T follicular helper cell (primary cell): ENCODE measurements at regions not wholly inside any gene's neighbourhood (a gene's known extent, or its start where the extent isn't known, plus 50 kb on each side); places are given as distances from the start of the nearest gene placed in this dataset.

Experiments used
- DNase-seq: peaks from one replicate; pipeline ENCODE4 v3.0.0-alpha.2; 2020; ENCODE audit warnings: low read depth

DNA sequence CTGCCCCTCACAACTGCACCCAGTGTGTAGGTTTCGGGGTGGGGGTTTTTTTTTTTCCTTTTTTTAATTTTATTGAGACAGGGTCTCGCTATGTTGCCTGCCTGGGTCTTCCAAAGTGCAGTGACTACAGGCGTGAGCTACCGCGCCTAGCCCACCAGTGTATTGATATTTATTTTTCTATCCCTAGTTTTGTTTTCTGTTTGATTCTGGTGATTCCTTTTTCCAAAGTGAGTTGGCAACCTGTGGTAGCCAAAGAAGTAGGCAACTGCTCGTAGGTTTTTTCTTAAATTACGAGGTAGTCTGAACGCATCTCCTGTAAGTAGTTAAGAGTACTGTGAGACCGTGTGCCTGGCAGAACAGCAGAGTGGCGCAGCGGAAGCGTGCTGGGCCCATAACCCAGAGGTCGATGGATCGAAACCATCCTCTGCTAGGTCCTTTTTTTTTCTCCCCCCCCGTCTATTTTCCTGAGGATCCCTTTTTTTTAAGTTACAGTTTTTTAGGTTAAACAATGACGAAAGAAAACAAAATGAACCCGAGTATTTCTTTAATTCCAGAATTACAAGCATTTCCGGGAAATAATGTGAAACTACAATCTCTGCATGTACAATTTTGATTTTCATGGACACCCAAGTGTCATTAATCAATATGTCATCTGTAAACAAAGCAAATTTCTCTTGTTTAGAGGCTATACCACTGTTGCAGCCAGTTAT is 78.7 kb upstream of the BTN3A2 start:
- peak; percentile 72 for DNase-seq

DNA sequence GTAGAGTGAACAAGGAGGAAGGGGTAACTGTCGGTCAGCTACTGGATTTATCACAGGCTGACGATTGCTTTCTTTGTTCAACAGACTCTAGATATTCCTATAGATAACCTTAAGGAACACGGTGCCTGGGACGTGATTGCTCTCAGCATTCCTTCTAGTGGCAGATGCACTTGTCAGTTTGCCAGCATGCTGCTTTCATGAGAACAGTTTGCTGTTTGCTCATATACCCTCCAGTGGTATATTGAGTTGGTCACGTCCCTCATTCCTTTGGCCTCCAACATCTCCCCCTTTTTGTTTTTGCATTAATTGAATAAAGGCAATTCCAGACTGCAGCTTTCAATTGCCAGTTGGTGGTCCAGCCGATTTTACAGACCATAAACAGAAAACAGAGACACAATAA is 76.8 kb upstream of the BTN3A2 start:
- DNase-seq = no peak

DNA sequence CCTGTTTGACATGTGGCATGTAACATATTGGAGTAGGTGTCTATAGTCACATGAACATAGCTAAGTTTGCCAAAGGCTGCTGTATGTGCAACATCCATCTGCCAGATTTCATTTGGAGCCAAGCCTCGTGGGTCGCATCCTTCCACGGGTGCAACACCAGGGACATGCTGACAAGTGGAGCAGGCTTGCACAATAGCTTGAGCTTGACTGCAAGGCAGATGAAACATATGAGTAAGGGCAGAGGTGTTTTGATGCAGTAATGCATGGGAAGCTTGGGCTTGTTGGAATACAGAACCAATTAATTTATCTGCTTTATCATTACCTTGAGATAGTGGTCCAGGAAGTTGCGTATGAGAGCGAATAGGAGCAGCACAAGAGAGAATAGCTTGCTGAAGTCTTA is 74.1 kb upstream of the BTN3A2 start:
- DNase-seq = no peak

DNA sequence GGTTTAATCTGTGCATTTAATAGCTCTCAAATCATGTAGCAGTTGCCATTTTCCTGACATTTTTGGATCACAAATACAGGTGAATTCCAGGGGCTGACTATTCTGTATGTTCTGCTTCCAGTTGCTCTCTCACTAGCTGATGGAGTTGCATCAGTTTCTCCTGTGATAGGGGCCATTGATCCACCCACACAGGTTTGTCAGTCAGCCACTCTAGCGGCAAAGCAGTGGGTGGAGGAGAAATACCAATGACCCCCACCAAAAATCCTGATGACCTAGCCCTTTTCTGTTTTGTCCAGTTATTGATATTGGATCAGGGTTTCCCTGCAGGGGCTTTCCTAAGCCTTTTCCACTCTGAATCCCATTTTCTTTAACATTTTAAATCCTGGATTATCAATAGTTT is 72.3 kb upstream of the BTN3A2 start:
- no peak for DNase-seq

DNA sequence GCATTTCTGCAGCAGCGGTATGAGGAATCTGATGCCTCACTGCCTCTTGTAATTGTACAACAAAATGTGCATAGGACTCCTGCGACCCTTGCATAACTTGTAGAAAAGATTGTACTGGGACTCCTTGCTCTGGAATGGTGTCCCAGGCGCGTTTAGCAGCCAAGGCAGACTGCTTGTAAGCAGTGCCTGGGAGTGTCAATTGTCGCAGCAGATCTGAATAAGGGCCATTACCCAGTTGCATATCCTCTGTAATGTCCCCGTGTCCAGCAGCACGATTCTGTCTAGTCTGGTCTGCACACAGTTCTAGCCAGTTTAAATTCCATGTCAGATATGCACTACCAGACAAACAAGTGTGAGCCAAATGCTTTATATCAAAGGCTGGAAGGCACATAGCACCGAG is 70.7 kb upstream of the BTN3A2 start:
- no peak for DNase-seq

DNA sequence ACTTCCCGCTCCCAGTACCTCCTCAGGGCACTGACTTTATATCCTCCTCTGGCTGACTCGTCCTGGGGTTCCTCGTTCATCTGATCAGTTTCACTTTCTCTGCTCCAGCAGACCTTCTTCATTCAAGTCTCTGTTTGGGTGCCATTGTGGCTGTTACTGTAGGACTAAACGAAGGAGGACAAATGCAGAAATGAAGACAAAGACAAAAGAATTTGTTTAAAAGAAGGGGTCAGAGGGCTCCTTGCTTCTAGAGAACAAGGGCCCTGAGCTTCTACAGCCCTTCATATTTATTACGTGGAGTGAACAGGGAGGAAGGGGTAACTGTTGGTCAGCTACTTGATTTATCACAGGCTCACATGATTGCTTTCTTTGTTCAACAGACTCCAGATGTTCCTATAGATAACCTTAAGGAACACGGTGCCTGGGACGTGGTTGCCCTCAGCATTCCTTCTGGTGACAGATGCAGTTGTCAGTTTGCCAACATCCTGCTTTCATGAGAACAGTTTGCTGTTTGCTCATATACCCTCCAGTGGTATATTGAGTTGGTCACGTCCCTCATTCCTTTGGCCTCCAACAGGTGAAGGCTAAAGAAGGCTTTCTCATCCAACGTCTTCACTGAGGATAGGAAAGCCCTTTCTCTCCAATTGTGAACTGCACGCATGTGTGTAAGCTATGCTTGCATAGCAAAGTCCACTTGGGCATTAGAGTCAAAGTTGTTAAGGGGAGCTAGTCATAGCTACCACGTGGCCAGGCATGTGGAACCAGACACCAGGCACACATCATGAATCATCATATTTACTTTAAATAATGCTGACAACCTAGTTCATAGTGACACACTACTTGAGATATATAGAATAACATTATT is 69.1 kb upstream of the BTN3A2 start:
- no peak for DNase-seq

DNA sequence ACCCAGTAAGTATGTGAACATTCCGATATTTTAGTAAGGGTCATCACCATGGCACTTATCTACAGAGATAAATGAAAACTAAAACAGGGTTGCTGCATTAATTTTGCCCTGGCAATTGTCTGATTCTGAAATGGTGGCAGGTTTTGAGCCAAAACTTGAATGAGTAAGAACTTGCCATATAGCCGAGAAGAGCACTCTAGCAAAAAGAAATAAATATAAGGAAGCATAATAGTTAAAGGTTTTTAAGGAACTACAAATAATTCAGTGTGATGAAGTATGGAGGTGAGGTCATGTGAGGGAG is 68.5 kb upstream of the BTN3A2 start:
- no peak for DNase-seq

DNA sequence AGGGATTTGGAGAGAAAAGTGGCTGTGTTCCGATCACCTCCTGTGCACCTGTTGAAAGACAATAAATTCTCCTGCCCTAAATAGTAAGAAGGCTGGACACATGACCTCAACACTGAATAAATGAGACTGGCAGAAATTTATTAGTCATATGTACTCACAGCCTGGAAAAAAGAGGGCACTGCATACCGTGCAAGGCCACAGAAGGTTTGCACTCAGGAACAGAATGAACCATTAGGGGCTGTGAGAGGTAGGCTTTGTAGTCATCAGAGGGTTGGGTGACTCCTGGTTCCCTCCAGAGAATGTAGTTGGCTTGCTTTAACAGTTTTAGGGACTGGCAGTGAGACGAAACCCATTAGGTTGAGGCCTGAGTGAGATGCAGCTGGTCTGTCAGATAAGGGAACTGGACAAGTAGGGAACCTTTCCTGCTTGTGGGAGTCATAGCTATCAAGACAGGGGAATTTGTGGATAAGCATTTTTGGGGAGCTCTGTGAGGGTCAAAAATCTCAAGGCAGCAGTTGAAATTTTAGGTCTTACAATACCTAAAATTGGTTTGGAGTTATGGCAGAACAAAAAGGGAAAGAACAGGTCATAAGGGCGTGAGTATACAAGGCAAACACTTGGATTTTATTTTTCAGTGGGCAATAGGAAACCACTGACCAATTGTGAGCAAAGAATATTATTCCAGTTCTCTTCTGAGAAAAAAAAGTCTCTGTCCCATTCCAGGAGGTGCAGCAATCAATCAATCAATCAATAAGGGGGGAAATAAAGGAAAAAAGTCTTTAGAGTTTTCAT is 67.9 kb upstream of the BTN3A2 start:
- DNase-seq = no peak

DNA sequence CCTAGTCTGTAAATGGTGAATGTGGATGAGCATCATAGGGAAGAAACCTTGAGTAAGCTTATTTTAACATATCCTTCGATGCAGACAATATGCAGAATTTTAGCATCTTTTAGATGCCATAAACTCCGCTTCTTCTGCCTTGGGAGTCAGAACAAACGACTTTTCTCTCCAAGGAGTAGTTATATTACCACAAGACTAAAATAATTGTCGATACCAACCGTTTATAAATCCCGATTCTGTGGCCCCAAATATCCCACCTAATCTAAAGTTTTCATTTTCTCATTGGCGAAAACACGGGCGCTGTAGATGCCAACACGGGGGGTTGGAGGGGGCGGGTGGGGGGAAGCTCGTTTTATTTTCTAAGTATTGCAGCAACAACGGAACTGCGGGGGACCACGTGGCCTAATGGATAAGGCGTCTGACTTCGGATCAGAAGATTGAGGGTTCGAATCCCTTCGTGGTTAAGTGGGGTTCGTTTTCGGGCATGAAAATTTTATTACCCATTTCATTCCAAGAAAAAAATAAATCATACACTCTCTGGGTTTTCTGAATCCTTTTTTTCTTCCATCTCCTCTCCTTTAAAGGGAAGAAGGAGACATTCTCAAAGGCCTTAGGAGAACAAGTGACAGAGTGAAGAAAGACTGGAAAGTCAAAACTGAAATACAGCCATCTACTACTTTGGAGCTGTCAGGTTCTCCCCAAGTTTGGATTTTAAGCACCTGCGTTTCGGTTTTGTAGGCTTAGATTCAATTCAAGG is 65.5 kb upstream of the BTN3A2 start:
- DNase-seq = no peak

DNA sequence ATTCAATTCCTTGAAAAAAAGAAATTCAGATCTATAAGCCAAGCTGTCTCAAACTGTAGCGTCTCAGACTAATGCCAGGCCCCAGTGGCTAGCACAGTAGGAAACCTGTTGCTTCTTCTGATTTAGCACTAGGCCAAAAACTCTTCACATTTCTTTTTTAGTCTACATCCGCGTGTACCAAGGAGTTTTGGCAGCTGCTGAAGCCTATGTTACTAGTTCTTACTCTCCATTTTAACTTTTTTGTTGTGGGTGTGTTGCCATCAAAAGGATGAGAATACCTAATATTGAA is 65.0 kb upstream of the BTN3A2 start:
- DNase-seq = no peak

DNA sequence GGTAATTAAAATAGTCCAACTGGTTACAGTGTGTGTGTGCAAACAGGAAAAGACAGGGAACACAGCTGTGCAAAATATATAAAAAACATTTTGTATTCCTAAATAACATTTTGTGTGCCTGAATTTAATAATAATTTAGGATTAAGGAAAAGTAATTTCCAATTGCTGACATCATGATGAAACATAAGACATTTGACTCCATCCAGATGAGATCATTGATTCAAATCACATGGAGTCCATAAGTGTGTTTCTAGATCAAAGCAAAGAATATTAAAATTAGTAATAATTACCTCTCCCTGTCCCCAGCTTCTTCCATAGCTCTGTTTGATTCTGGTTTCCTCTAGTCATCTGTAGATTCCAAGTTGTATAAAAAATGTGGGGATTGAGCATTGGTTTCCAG is 64.6 kb upstream of the BTN3A2 start:
- no peak for DNase-seq

DNA sequence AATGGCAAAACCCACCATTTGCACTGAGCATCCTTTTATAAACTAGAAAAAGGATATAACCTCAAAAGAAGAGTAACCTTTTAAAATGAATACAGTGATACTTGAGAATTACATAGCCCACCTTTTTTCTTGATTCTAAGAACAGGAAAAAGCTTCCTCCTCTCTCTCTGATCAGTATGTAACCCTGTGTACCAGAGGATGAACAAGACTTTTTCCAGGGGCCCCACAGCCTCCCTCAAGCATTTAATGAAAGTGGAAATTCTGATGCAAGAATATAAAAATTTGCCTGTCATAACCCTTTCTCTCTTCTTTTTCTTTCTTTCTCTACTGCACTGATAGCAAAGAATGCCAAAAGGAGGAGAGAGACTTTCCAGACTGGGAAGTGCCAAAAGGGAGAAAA is 64.2 kb upstream of the BTN3A2 start:
- DNase-seq = no peak

DNA sequence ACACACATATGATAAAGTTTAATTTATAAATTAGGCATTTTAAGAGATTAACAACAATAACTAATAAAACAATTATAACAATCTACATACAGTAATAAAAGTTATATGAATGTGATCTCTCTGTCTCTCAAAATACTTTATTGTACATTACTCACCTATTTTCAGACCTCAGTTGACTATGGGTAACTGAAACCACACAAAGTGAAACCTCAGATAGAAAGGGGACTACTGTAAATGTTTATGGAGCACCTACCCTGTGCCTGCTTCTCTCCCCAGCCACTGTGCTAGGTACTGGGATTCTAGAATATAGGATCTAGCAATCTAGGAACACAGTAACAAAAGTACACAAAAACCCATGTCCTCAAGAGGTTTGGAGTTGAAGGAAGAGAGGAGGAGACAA is 63.4 kb upstream of the BTN3A2 start:
- no peak for DNase-seq

DNA sequence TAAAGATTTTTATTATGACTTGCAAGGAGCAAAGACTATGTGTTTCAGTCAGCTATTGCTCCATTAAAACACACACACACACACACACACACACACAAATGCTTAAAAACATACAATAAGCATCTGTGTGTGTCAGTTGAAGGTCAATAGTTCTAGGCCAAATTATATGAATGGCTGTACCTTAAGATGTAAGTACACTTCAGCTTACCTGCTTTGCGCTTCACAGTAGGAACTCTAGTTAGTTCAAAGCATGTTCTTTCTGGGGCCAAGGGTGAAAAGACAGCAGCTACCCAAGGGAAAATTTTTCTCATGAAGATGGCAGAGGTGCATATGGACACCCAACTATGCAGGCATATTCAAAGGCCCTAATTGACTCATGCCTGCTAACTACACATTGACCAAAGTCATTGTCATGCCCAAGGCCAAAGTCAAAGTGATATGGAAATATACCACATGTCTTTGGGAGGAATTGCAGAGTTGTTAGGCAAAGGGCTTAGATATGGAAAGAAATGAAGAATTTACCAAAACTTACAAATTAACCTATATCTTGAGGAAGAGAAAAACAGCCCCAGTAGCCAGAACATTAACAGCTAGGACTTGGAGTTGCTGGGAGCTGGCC is 61.9 kb upstream of the BTN3A2 start:
- DNase-seq = no peak

DNA sequence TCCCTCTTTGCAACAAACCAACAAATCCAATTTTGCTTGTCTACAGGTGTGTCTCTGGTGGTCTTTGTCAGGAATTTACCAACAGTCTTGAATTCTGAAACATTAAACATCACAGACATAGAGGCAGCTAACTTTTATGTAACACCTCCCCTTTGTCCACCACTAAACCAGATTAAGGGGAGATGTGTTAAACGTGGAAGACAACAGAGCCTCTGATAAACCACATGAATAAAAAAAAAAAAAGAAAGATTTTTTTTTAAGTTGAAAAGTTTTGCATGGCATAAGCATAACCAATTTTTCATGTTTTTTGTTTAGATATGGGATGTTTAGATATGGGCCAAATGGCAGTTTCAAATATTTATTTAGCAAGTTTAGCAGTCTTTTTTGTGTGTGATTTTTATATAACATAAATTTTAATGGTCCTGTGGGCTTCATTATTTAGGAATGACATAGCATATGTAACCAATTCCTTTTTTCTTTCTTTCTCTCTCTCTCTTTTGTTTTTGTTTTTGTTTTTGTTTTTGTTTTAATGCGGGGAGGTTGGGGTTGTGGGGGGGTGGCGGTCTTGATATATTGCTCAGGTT is 60.7 kb upstream of the BTN3A2 start:
- no peak for DNase-seq

DNA sequence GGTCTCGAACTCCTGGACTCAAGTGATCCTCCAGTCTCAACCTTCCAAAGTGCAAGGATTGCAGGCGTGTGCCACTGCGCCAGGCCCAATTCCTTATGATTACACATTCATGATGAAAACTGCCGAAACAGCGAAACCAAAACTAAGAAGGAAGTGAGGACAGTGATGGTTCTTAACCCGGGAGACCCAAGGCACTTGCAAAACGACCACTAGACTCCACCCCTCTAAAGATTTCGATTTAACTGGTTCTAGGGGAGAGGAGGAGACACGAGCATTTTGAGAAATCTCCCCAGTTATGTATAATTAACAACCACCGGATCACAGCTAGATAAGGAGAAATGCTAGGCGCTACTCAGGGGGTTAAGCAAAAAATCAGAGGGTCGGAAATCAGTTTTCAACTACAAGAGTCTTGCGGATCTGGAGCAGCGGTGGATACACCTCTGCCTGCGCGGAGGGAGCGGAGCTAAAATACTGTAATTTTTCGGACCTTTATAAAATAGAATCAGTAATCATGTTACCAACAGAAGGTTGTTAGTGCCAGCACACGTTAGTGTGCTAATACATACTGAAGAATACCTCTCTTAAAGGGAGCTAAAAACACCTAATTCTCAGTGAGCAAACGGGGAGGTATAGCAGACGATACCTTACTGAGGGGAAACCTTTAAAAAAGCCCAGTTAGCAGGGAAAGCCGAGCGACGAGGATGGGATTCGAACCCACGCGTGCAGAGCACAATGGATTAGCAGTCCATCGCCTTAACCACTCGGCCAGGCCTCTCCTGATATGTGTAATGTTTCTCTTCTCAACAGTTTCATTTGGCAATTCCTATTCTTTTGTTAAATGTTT is 60.0 kb upstream of the BTN3A2 start:
- no peak for DNase-seq

DNA sequence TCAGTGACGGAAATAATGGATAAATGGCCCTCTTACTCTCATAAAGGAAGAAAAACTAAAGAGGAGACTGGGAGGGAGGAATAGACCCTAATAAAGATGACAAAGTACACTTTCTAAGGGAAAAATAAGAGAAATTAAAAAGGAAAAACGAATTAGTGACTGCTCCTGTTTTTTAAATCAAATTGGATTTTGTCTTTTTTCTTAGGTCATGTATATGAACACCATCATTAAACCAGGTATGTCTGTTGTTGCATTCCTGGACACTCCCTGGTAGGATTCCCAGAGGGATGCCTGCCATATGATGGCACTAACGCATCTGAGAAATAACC is 59.4 kb upstream of the BTN3A2 start:
- DNase-seq = no peak

DNA sequence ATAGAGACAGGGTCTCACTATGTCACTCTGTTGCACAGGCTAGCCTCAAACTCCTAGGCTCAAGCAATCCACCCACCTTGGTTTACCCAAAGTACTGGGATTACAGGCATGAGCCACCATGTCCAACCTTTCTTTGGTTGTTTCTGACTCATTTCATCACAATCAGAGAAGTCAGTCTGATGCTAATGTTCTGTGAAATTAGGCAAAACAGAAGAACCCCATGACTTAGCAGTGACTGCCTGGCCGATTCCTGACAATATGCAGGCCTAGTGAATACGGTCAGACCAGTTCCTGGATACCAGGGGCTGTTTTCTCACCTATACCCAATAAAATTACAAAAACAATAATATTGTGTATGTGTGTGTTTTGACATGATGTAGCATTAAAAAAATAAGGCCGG is 58.8 kb upstream of the BTN3A2 start:
- no peak for DNase-seq

DNA sequence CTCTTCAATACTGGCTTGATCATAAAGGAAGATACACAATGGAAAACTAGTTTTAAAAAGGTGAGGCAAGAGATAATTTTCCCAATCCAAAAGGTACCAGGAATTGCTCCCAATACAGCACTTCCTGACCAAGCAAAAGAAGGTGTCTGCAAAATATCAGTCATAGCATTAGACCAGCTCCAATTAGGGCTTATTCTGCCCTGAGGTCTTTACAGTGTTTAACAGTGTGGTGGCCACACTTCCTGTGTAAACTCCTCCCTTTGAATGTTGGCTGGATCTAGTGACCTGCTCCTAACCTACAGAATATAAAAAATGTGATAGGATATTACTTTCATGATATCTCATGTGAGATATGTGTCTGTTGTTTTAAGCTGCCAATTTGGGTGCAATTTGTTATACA is 57.1 kb upstream of the BTN3A2 start:
- no peak for DNase-seq

DNA sequence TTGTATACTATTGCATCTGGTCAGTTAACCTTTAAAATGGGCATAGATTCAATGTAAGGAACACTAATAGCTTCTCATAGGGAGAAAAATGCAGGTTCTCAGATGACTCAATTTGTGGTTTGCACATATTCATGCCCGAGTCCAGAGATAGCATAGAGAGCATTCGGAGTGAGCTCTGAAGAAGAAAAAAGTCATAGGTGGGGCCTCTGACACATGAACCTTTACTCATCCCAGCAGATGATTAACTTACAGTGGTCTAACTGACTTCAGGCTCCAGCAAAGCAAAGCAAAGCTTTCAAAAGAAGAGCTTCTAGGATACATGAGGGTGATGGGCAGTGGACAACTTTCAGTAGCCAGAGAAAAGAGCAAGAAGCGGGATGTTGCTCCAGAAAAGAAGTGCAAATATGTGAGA is 55.3 kb upstream of the BTN3A2 start:
- no peak for DNase-seq

DNA sequence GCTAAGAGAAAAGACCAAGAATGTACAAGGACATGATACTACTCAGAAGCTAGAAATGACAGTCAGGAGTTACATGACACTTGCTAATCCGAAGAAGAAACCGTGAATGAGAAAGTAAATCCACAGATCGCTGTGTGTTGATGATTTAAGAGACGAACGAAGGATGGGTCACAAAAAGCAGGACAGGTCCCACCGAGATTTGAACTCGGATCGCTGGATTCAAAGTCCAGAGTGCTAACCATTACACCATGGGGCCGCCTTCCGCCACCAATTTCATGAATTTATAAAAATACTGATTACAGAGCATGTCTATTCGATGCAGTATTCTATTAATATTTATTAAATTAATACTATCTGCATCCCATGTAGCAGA is 54.0 kb upstream of the BTN3A2 start:
- no peak for DNase-seq
